Stimulated activated CD4-positive, alpha-beta T cell treated with anti-CD3 and anti-CD28 coated beads, Interleukin-1b, Interleukin-23, amount 100 ng/mL, for 24 hours (primary cell): ENCODE measurements at regions not wholly inside any gene's neighbourhood (a gene's known extent, or its start where the extent isn't known, plus 50 kb on each side); places are given as distances from the start of the nearest gene placed in this dataset.

Experiments used
- DNase-seq, 4 experiments: peaks; one replicate each; pipeline ENCODE4 v3.0.0-alpha.2; 2020; ENCODE audit warnings: low read depth in 4 of 4, low spot score in 1 of 4

DNA sequence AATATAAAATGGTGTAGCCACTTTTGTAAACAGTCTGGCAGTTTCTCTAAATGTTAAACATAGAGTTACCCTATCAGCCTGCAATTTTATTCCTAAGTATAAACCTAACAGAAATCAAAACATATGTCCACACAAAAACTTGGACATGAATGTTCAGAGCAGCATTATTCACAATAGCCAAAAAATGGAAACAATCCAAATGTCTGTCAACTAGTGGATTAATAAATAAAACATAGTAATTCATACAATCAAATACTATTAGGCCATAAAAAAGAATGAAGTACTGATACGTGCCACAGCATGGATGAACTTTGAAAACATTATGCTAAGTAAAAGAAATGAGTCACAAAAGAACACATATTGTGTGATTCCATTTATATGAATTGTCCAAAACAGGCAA lies 196.5 kb downstream of the NUAK1 start:
- no peak for DNase-seq

GRCh38 chr12:105943525-105943924 lies 195.2 kb downstream of the NUAK1 start:
- no peak for DNase-seq

- DNase-seq, result no peak
Observed at GRCh38 chr12:105944628-105945027, 194.1 kb downstream of the NUAK1 start.

- no peak for DNase-seq
Observed at GRCh38 chr12:105945880-105946279, 192.9 kb downstream of the NUAK1 start.

DNA sequence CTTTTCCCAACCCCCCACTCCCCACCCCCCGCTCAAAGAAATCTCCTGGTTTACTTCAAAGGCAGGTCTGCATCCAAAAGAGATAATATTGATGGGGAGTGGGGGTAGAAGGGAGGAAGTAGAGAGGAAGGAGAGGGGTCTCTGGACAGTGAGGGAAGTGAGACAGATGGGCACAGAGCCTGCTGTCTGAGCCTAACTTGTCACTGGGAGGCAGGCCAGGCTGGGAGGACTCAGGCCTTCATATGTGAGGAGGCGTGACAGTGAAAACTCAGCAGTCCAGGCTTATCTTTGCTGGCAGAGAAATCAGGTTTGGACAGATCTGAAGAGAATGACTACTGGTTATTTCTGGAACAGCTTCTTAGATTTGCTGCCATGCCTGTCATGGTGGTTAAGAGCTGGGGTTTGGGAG lies 192.3 kb downstream of the NUAK1 start:
- DNase-seq, result no peak

GRCh38 chr12:105947906-105948305 lies 190.8 kb downstream of the NUAK1 start:
- DNase-seq, result no peak

DNA sequence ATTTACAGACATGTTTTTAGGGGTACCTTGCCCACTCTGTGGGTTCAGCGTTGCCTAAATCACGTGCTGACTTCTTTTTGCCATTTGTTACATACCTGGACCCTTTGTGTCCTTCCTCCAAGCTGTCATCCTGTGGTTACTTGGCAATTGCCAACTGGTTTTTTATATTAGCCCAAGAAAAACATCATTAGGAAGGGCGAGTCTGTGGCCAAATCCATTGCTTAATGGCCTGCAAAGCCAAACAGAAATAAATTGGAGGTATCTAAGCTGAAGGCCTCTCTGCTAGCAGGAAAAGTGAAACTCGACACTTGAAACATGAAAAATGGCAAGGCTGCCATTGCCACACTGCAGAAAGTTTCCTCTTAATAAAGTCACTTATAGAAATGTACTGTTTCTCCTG lies 190.4 kb downstream of the NUAK1 start:
- no peak for DNase-seq

- no peak for DNase-seq
Observed at GRCh38 chr12:105949391-105949790, 189.4 kb downstream of the NUAK1 start.

GRCh38 chr12:105951732-105952131 lies 187.0 kb downstream of the NUAK1 start:
- DNase-seq, result no peak

DNA sequence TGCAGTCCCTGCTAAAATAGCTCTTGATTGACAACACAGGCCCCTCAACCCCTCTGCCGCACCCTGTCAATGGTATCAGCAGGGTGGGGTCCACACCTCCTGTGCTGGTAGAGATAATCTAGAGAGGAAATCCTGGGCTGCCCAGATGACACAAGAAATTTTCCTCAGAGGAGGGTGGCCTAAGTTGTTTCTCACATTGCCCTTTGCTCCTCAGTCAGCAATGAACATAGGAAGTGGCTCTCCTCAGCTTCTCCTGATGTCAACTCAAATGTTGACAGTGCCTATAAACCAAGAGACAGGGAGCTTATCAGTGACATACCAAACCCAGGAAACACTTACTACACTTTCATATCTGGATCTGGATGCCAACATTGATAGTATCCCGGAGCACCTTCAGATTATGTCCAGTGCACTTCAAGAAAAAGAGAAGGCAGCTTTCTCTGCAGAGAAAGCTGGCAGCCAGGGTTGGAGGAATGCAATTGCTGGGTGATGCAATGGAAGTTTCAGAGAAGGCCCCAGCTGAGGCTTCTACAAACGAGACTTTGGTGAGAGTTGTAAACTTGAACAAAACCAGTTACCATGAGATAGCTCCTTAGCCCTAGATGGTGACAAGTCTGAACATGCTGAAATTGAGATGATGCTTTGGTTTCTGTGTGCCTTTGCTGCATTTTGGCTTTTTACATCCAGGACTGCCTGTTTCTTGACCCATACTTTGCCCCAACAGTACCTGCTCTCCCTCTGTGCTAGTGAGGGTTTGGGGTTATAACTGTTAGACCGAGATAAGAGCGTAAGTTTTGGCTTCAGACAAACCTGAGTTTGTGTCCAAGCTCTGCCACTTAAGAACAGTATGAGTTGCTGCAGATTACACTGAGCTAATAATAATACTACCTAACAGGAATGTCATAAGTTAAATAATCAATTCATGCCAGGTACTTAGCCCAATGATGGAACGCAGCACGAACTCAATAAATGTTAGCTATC lies 183.5 kb downstream of the NUAK1 start:
- DNase-seq, result no peak

DNA sequence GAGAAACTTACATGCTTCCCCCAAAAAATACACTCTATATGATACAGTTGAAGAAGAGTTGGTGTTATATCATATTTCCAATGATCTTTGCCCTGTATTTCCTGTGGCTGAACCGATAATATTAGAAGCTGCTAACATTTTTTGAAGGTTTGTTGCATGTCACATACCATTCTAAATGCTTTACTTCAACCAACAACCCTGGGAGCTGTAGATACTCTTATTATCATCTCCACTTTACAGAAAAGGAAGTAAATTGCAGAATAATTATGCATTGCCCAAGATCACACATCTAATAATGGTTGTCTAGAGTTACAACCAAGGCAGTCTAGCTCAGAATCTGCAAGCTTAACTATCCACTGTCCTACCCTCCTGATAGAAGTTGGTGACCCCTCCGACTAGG lies 182.8 kb downstream of the NUAK1 start:
- no peak for DNase-seq

- no peak for DNase-seq
Observed at GRCh38 chr12:105956662-105957457, 181.9 kb downstream of the NUAK1 start.

DNA sequence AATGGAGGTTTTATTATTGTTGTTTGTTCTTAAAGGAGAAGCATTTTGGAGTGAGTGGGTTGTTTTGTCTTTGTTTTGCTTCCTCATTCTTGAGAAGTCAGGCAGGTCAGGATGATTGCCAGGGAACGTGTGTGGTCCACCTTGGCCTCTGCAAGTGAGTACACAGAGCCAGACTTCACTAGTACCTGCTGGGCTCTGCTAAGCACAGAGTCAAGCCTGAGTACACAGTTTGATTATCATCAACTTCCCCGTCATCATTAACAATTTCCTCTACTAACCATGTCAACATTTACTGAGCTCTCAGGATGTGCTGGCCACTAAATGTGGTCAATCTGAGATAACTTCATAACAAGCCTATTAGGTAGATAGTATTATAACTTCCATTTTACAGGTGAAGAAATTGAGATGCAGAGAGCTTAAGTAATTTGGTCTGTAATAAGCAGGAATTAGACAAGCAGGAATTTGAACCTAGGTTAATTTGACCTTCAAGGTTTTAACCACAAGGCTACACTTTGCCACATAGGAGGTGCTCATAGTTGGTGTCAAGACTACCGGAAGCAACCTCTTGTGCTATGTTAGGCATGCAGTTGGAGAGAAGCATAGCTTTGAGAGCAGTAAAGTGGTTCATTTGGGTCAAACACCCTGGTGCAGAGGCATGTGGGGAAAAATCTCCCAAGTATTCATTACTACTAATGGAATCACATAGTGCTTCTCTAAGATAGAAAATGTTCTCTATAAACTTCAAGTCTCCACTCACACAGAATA lies 178.3 kb downstream of the NUAK1 start:
- DNase-seq, result no peak

DNA sequence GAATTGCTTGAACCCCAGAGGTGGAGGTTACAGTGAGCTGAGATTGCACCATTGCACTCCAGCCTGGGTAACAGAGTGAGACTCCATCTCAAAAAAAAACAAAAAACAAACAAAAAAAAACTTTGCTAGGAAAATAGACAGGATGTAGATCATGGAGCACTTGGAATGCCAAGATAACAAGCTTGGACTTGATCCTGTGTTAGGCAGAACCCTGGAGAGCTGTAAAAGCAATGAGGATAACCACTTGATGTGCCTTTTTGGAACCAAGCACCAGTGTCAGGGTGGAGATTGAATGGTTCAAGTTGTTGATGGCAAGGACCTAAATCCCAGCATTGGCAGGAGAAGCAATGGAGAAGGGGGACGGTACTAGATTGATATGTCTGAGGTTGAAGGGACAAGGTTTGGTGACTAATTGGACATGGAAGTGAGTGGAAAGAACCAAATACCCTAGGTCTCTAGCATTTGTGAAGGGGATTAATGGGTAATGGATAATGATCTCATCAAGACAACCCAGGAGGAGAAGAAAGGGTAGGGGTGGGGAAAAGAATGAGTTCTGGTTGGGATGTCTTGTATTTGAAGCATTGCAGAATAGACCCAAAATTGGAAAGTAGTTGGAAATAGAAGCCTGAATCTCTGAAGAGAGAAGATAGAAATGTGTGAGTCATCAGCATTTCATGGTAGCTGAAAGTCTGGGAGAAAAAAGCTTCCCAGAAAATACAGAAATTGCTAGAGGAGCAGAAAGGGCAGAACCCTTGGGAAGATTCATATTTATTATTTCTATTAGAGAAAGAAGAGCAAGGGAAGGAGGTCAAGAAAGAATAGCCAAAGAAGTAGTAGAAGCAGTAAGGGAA lies 176.7 kb downstream of the NUAK1 start:
- no peak for DNase-seq

GRCh38 chr12:105967038-105967776 lies 171.5 kb downstream of the NUAK1 start:
- DNase-seq, result no peak

DNA sequence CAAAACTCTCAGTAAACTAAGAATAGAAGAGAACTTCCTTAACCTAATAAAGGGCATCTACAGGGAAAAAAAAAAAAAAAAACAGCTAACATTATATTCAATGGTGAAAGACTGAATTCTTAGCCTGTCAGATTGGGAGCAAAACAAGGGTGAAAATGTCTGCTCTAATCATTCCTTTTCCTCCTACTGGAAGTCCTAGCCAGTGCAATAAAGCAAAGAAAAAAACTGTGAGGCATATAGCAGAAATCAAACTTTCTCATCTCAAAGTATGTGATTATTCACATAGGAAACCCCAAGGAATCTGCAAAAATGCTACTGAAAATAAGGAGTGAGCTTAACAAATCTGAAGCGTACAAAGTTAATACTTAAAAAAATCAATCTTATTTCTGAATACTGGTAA lies 170.7 kb downstream of the NUAK1 start:
- no peak for DNase-seq

DNA sequence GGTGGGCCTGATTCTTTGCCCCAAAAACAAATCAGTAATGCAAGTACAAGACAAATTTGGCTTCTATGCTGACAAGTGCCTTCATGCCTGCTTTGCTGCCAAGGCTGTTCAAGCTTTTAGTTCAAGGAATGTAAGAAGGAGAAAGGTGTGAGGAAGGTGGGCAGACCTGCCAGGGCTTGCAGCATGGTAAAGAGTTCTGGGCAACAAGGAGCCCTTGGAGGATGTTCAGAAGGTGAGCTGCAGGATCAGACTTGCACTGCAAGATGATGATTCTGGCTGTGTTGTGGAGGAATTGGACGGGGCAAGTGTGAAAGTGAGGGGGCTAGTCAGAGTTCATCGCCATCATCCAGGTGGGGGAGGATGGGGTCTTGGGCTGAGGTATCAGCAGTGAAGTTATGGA lies 167.9 kb downstream of the NUAK1 start:
- no peak for DNase-seq

- DNase-seq, result no peak
Observed at GRCh38 chr12:105974738-105975137, 164.0 kb downstream of the NUAK1 start.

DNA sequence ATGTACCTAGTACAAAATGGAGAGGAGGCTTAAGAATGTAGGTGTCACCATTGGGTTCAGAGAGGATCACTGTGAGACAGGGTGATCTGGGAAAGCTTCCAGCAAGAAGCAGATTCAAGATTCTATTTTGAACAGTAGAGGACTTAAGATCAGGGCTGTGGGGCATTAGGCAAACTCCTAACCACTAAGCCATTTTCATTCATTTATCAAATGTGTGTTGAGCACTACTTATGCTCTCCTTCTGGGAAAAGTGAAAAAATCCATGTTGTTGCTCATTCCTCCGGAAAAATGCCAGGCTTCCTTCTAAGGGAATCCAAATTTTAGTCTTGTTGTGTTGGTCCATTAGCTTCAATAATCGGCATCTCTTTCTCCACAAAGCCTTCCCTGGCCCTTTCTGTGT lies 163.4 kb downstream of the NUAK1 start:
- no peak for DNase-seq

- DNase-seq, result no peak
Observed at GRCh38 chr12:105977236-105977635, 161.5 kb downstream of the NUAK1 start.
